Mesendoderm (in vitro differentiated cells): ENCODE measurements at regions not wholly inside any gene's neighbourhood (a gene's known extent, or its start where the extent isn't known, plus 50 kb on each side); places are given as distances from the start of the nearest gene placed in this dataset.

Experiments used
- DNase-seq: peaks from one replicate; pipeline ENCODE4 v3.0.0; 2013
- H2AK5ac ChIP-seq: 2 replicates; pipeline ENCODE4 v1.6.1; 2013; ENCODE audit warnings: low read length, inconsistent platforms
- H2BK120ac ChIP-seq: 2 replicates; pipeline ENCODE4 v1.6.1; 2013; ENCODE audit warnings: low read depth, mild to moderate bottlenecking, low read length, moderate library complexity, mixed read lengths
- H2BK15ac ChIP-seq: replicated peaks from 2 replicates; pipeline ENCODE4 v1.6.1; 2013; ENCODE audit warnings: low read depth, mild to moderate bottlenecking, moderate library complexity
- H2BK5ac ChIP-seq: 2 replicates; pipeline ENCODE4 v1.6.1; 2013; ENCODE audit warnings: low read length, inconsistent platforms
- H3K18ac ChIP-seq: 2 replicates; pipeline ENCODE4 v1.6.1; 2013; ENCODE audit warnings: mild to moderate bottlenecking, low read length, mixed read lengths
- H3K23ac ChIP-seq: one replicate; pipeline ENCODE4 v1.6.1; 2013; ENCODE audit warnings: low read length
- H3K27ac ChIP-seq: 2 replicates; pipeline ENCODE4 v1.5.1; 2013; ENCODE audit warnings: low read depth, mild to moderate bottlenecking, inconsistent platforms, low read length, moderate library complexity
- H3K27me3 ChIP-seq: 2 replicates; pipeline ENCODE4 v1.6.1; 2013; ENCODE audit warnings: low read length, control low read depth, mild to moderate bottlenecking, inconsistent platforms; ENCODE audit not compliant: insufficient read depth, poor library complexity
- H3K36me3 ChIP-seq: 2 replicates; pipeline ENCODE4 v1.6.1; 2013; ENCODE audit warnings: low read length, inconsistent platforms; ENCODE audit not compliant: control insufficient read depth, insufficient read depth
- H3K4ac ChIP-seq: one replicate; pipeline ENCODE4 v1.6.1; 2013; ENCODE audit warnings: low read depth, mild to moderate bottlenecking, low read length, moderate library complexity
- H3K4me1 ChIP-seq: 2 replicates; pipeline ENCODE4 v1.6.1; 2013; ENCODE audit warnings: low read depth, low read length, inconsistent platforms; ENCODE audit not compliant: control insufficient read depth
- H3K4me2 ChIP-seq: 2 replicates; pipeline ENCODE4 v1.6.1; 2013; ENCODE audit warnings: low read length
- H3K4me3 ChIP-seq: 2 replicates; pipeline ENCODE4 v1.5.1; 2013; ENCODE audit warnings: mild to moderate bottlenecking, low read length
- H3K56ac ChIP-seq: one replicate; pipeline ENCODE4 v1.6.1; 2013; ENCODE audit warnings: low read length
- H3K79me1 ChIP-seq: 2 replicates; pipeline ENCODE4 v1.6.1; 2013; ENCODE audit warnings: low read length, inconsistent platforms
- H3K79me2 ChIP-seq: 2 replicates; pipeline ENCODE4 v1.6.1; 2013; ENCODE audit warnings: mild to moderate bottlenecking, low read length; ENCODE audit not compliant: control insufficient read depth, insufficient read depth
- H3K9ac ChIP-seq: 2 replicates; pipeline ENCODE4 v1.6.1; 2013; ENCODE audit warnings: low read length, inconsistent platforms
- H4K5ac ChIP-seq: one replicate; pipeline ENCODE4 v1.6.1; 2013; ENCODE audit warnings: low read length
- H4K8ac ChIP-seq: one replicate; pipeline ENCODE4 v1.6.1; 2013; ENCODE audit warnings: low read depth, mild to moderate bottlenecking, control low read depth, low read length, moderate library complexity
- WGBS: extraction: QIAGEN DNeasy Blood & Tissue Kit; methylation state at CpG from one replicate; pipeline ENCODE4 v1.1.7; 2013; ENCODE audit warnings: low lambda C conversion rate, missing lambda C conversion rate; ENCODE audit not compliant: insufficient coverage; ENCODE audit errors: extremely low coverage; 5-methylcytosine and 5-hydroxymethylcytosine counted together

DNA sequence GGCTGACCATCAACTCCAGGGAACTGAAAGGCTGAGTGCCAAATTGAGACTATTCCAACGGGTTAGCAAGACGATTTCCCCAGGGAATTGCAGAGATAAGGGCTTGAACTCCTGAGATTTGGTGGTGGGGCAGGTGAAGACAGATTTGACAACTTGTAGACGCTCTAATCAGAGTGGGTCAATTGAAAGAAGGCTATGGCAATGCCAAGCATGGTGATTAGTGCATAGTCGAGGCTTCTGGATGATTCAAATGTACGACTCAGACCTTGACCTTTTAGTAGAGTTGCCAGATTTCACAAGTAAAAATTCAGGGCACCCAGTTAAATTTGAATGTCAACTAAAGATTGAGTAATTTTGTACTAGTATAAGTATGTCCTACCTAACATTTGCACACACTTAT, 302.1 kb upstream of the SPAG17 start:
- Histone ChIP-seq H3K4ac (no peak overlapping the region), H4K8ac (no peak overlapping the region), H3K79me1 (no peaks in the 10 kb centered on the region), H3K4me2 (no peak overlapping the region), H3K9ac (no peak overlapping the region), H3K36me3 (no peaks in the 10 kb centered on the region), H3K23ac (no peak overlapping the region), H2BK5ac (no peak overlapping the region), H3K27ac (no peak overlapping the region), H4K5ac (no peak overlapping the region), H3K18ac (no peak overlapping the region), H2AK5ac (no peak overlapping the region), H3K27me3 (no peaks in the 10 kb centered on the region), H3K4me1 (peaks cover 5% of the 10 kb centered on the region), H3K4me3 (no peak overlapping the region), H2BK120ac (no peak overlapping the region), H2BK15ac (no peak overlapping the region), H3K79me2 (no peaks in the 10 kb centered on the region), H3K56ac (no peak overlapping the region)
- no CpG with 5 or more reads among the region's 5 CpGs for WGBS
- no peak for DNase-seq

DNA sequence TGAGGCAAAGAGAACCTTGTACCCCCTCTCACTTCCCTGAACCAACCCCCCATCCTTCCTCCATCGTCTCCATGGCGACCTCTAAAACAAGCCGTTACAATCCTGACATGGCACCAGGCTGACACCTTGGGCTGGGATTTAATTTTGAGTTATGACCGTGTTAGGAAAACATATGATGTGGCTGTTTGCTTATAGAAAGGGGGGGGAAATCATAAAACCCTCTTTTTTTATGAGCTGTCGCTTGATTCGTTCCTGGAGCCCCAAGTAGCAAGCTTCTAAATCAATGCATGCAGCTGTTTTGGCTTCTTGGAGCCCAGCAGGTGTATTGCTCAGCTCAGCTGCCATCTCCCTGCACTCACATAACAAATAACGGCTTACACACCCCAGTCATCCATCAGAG, 301.2 kb upstream of the SPAG17 start:
- no peak overlapping the region for H2AK5ac ChIP-seq
- no peak overlapping the region for H3K18ac ChIP-seq
- DNase-seq, result no peak
- no peak overlapping the region for H4K8ac ChIP-seq
- no peak overlapping the region for H3K4ac ChIP-seq
- H3K79me2 ChIP-seq, result no peaks in the 10 kb centered on the region
- no peak overlapping the region for H2BK5ac ChIP-seq
- H3K9ac ChIP-seq, result no peak overlapping the region
- H3K36me3 ChIP-seq, result no peaks in the 10 kb centered on the region
- H3K79me1 ChIP-seq, result no peaks in the 10 kb centered on the region
- no peak overlapping the region for H3K23ac ChIP-seq
- H3K56ac ChIP-seq, result no peak overlapping the region
- H3K4me1 ChIP-seq, result peaks cover 5% of the 10 kb centered on the region
- H2BK15ac ChIP-seq, result no peak overlapping the region
- no CpG with 5 or more reads among the region's 7 CpGs for WGBS
- no peak overlapping the region for H3K4me3 ChIP-seq
- no peak overlapping the region for H4K5ac ChIP-seq
- no peaks in the 10 kb centered on the region for H3K27me3 ChIP-seq
- H3K27ac ChIP-seq, result no peak overlapping the region
- H3K4me2 ChIP-seq, result no peak overlapping the region
- no peak overlapping the region for H2BK120ac ChIP-seq

DNA sequence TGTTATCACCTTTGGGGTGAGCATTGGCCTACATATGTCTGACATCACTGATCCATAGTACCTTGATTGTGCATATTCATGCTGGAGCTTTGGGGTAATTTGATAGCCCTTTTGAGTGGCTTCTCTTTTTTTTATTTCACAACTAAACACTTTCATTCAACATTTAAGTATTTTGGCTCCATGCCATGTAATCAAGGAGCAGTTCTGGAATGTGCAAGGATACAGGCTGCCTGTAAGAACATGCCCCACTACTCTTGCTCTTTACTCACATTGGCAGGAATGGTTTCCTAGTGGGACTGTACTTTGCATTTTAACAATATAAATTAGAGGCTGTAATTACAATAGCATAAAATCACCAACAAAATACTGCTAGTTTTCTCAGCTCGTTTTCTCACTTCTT, 300.7 kb upstream of the SPAG17 start:
- no peak overlapping the region for H3K4me3 ChIP-seq
- peaks cover 5% of the 10 kb centered on the region for H3K4me1 ChIP-seq
- no peak overlapping the region for H3K9ac ChIP-seq
- no peaks in the 10 kb centered on the region for H3K27me3 ChIP-seq
- H3K23ac ChIP-seq, result no peak overlapping the region
- H3K4ac ChIP-seq, result no peak overlapping the region
- no peak overlapping the region for H3K56ac ChIP-seq
- H2BK120ac ChIP-seq, result no peak overlapping the region
- H3K79me1 ChIP-seq, result no peaks in the 10 kb centered on the region
- no peak for DNase-seq
- H3K4me2 ChIP-seq, result no peak overlapping the region
- no peaks in the 10 kb centered on the region for H3K79me2 ChIP-seq
- H3K18ac ChIP-seq, result no peak overlapping the region
- H3K36me3 ChIP-seq, result no peaks in the 10 kb centered on the region
- H4K5ac ChIP-seq, result no peak overlapping the region
- no peak overlapping the region for H2BK5ac ChIP-seq
- H3K27ac ChIP-seq, result no peak overlapping the region
- H4K8ac ChIP-seq, result no peak overlapping the region
- no CpG with 5 or more reads among the region's 1 CpG for WGBS
- no peak overlapping the region for H2AK5ac ChIP-seq
- H2BK15ac ChIP-seq, result no peak overlapping the region

DNA sequence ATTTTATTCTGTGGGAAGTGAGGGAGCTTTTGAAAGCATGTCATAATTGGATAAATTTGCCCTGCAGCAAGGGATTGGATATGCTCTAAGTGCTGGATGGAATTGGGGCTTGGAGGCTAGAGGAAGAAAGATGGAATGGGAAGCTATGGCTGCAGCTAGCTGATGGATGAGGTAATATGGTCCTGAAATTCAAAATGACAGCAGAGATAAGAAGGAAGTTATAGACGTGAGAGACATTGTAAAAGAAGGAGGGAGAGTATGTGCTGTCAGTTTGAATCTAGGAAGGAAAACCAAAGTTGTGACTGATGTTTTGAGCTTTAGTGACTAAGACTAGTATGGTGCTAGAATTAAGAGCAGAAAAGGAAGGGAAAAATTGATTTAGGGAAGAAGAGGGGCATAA, 299.9 kb upstream of the SPAG17 start:
- H3K9ac ChIP-seq, result no peak overlapping the region
- H3K79me2 ChIP-seq, result no peaks in the 10 kb centered on the region
- H3K36me3 ChIP-seq, result no peaks in the 10 kb centered on the region
- peaks cover 5% of the 10 kb centered on the region for H3K4me1 ChIP-seq
- H2BK120ac ChIP-seq, result no peak overlapping the region
- H3K27ac ChIP-seq, result no peak overlapping the region
- no peak overlapping the region for H3K4me3 ChIP-seq
- WGBS, result no CpG with 5 or more reads among the region's 1 CpG
- no peak overlapping the region for H3K56ac ChIP-seq
- no peak overlapping the region for H3K4me2 ChIP-seq
- DNase-seq, result no peak
- H3K79me1 ChIP-seq, result no peaks in the 10 kb centered on the region
- no peak overlapping the region for H3K23ac ChIP-seq
- H2BK5ac ChIP-seq, result no peak overlapping the region
- no peak overlapping the region for H3K4ac ChIP-seq
- no peaks in the 10 kb centered on the region for H3K27me3 ChIP-seq
- no peak overlapping the region for H4K8ac ChIP-seq
- no peak overlapping the region for H2AK5ac ChIP-seq
- no peak overlapping the region for H3K18ac ChIP-seq
- no peak overlapping the region for H4K5ac ChIP-seq
- H2BK15ac ChIP-seq, result no peak overlapping the region

DNA sequence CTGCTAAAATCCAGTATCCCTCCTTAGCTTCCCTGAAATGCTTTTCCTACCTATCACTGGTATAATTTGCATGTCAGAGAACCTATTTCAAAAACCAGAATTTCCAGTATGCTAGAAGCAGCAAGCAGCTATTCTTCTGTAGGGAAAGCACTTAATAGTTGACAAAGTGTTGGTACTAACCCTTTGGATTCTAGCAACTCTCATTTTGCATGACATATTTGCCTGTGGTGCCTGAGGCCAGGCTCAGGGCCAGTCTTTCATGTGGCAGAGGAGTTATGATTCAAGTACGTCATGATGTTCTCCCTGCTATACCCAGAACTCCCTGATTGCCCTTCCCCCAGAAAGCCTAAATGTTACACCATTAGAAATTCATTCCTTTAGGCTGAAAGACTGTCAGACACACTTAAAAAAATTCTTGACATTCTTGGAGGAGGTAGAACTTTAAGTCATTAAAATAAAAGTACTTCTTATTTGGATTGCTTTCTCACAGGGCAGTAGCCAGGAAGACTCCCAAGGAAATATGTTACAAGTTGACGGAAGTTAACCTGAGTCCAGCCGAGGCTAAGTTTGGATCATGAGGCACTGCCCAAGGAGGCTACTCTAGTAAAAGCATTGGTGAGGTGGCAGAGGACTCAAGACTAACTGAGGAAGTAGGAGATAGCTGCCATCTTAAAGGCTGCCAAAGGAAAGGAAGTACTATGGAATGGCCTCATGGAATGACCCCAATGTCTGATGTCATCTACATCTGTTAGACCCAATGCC, 298.4 kb upstream of the SPAG17 start:
- Histone ChIP-seq H3K4me2 (no peak overlapping the region), H3K4me1 (peaks cover 5% of the 10 kb centered on the region), H3K9ac (no peak overlapping the region), H4K5ac (no peak overlapping the region), H3K18ac (no peak overlapping the region), H3K23ac (no peak overlapping the region), H3K27ac (no peak overlapping the region), H2AK5ac (no peak overlapping the region), H3K36me3 (no peaks in the 10 kb centered on the region), H3K79me2 (no peaks in the 10 kb centered on the region), H3K79me1 (no peaks in the 10 kb centered on the region), H2BK5ac (no peak overlapping the region), H3K56ac (no peak overlapping the region), H3K4ac (no peak overlapping the region), H2BK120ac (no peak overlapping the region), H4K8ac (no peak overlapping the region), H3K4me3 (no peak overlapping the region), H2BK15ac (no peak overlapping the region), H3K27me3 (no peaks in the 10 kb centered on the region)
- peak; percentile 64 for DNase-seq
- WGBS, result no CpG with 5 or more reads among the region's 3 CpGs

DNA sequence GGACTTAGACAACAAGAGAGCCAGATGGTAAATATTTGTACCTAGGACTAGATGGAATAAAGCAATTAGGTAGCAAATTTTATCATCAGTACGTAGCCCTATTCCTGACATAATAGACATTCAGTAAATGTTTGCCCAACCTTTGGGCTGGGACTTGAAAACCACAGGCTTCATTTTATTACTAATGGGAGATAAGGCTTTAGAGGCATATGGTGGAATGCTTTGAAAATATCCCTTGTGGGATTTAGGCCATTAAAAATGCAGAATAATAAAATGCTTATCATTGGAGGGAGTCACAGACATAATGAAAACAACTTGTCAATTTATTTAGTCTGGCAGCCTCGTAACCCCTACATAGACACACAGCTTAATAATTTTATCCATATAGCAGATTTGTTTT, 296.1 kb upstream of the SPAG17 start:
- Histone ChIP-seq H3K79me2 (no peaks in the 10 kb centered on the region), H2BK120ac (no peak overlapping the region), H2AK5ac (no peak overlapping the region), H4K5ac (no peak overlapping the region), H3K23ac (no peak overlapping the region), H3K9ac (no peak overlapping the region), H4K8ac (no peak overlapping the region), H3K36me3 (no peaks in the 10 kb centered on the region), H3K79me1 (no peaks in the 10 kb centered on the region), H3K56ac (no peak overlapping the region), H3K27me3 (no peaks in the 10 kb centered on the region), H3K4ac (no peak overlapping the region), H3K4me2 (no peak overlapping the region), H2BK5ac (no peak overlapping the region), H2BK15ac (no peak overlapping the region), H3K4me1 (peaks cover 5% of the 10 kb centered on the region), H3K18ac (no peak overlapping the region), H3K4me3 (no peak overlapping the region), H3K27ac (no peak overlapping the region)
- WGBS, result no CpG with 5 or more reads among the region's 2 CpGs
- no peak for DNase-seq
